Endothelial cell of umbilical vein (primary cell): ENCODE measurements at regions not wholly inside any gene's neighbourhood (a gene's known extent, or its start where the extent isn't known, plus 50 kb on each side); places are given as distances from the start of the nearest gene placed in this dataset.
"Not testable (repeated sequence)": the region's sequence is repeated elsewhere in the genome, so short reads cannot be mapped to it uniquely, and the experiment has no call there.

Source experiments
- BruUV-seq: library from RNA; stranded (reverse); fragments of 400-500 nt; replicated peaks from 2 replicates; lab custom pipeline; 2021; lab: Mats Ljungman, UMichigan
- CTCF ChIA-PET: fragments of 300-600, 350-600 bp; sonication (Branson Sonifier 250); formaldehyde crosslinking; loops from one replicate; lab custom pipeline; 2021; ENCODE audit warnings: antibody characterized with exemption, inconsistent platforms; lab: Charles Lee
- POLR2A ChIA-PET: fragments of 300-600, 350-600 bp; sonication (Branson Sonifier 250); formaldehyde crosslinking; loops from one replicate; lab custom pipeline; 2021; ENCODE audit warnings: antibody characterized with exemption, inconsistent platforms; lab: Charles Lee
- DNase-seq: peaks from one replicate; pipeline ENCODE4 v3.0.0-alpha.2; 2011; ENCODE audit warnings: low read depth, low spot score
- FAIRE-seq: peaks from 2 replicates; lab custom pipeline; 2011; peaks lifted over from hg19 to GRCh38; lab: Jason Lieb, UNC
- H2AFZ ChIP-seq: 2 replicates; pipeline ENCODE4 v1.6.0; 2012; ENCODE audit warnings: low read depth, low read length, control low read depth, inconsistent platforms
- H3K27ac ChIP-seq: 2 replicates; pipeline ENCODE4 v1.5.1; 2011; ENCODE audit warnings: low read depth, mild to moderate bottlenecking, control low read depth, low read length, moderate library complexity; ENCODE audit not compliant: insufficient read depth
- H3K27me3 ChIP-seq, 2 experiments: 2 replicates each; pipeline versions ENCODE4 v1.6.0 to v1.6.1; 2011; ENCODE audit warnings: low read length in 2 of 2, mixed read lengths in 1 of 2; ENCODE audit not compliant: control insufficient read depth in 2 of 2, insufficient read depth in 2 of 2
- H3K36me3 ChIP-seq, 2 experiments: 2 replicates in 1 of 2; 3 replicates in 1 of 2; pipeline ENCODE4 v1.5.1; 2011; ENCODE audit warnings: low read length in 2 of 2, mild to moderate bottlenecking in 1 of 2, moderate library complexity in 1 of 2; ENCODE audit not compliant: control insufficient read depth in 2 of 2, insufficient read depth in 2 of 2; ENCODE audit errors: extremely low read depth in 1 of 2
- H3K4me1 ChIP-seq: 3 replicates; pipeline ENCODE4 v1.5.1; 2011; ENCODE audit warnings: mild to moderate bottlenecking, low read length; ENCODE audit not compliant: control insufficient read depth, insufficient read depth; ENCODE audit errors: extremely low read depth
- H3K4me2 ChIP-seq: 2 replicates; pipeline ENCODE4 v1.6.1; 2011; ENCODE audit warnings: low read length, control low read depth, mixed read lengths; ENCODE audit not compliant: insufficient read depth
- H3K4me3 ChIP-seq, 3 experiments: fragments of 200-600 bp in 1 of 3; sonication (generic), shearing (Covaris generic) in 1 of 3; replicated peaks in 1 of 3; 2 replicates each; pipeline ENCODE4 v1.5.1; 2011 to 2016; ENCODE audit warnings: control low read depth in 3 of 3, low read length in 3 of 3, mild to moderate bottlenecking in 2 of 3, inconsistent platforms in 1 of 3, low read depth in 1 of 3, moderate library complexity in 1 of 3; ENCODE audit not compliant: insufficient read depth in 1 of 3
- H3K79me2 ChIP-seq: 2 replicates; pipeline ENCODE4 v1.6.0; 2012; ENCODE audit warnings: low read length, inconsistent platforms; ENCODE audit not compliant: control insufficient read depth, insufficient read depth
- H3K9ac ChIP-seq: replicated peaks from 2 replicates; pipeline ENCODE3; 2011; ENCODE audit warnings: low read length, control low read depth; ENCODE audit not compliant: insufficient read depth; ENCODE audit errors: extremely low read depth
- H3K9me1 ChIP-seq: replicated peaks from 3 replicates; pipeline ENCODE4 v1.6.0; 2011; ENCODE audit warnings: mild to moderate bottlenecking, low read length; ENCODE audit not compliant: control insufficient read depth, insufficient read depth; ENCODE audit errors: extremely low read depth
- H3K9me3 ChIP-seq: replicated peaks from 2 replicates; pipeline ENCODE4 v1.5.1; 2012; ENCODE audit warnings: low read length, inconsistent platforms; ENCODE audit not compliant: control insufficient read depth, insufficient read depth
- H4K20me1 ChIP-seq: replicated peaks from 2 replicates; pipeline ENCODE3; 2011; ENCODE audit warnings: mild to moderate bottlenecking, low read length; ENCODE audit not compliant: control insufficient read depth, insufficient read depth; ENCODE audit errors: extremely low read depth
- FOS ChIP-seq: IDR thresholded peaks from 2 replicates; pipeline ENCODE4 v1.6.1; 2011; ENCODE audit warnings: mild to moderate bottlenecking, low read length, moderate library complexity, borderline replicate concordance; ENCODE audit not compliant: insufficient read depth
- dilution Hi-C: fragments of 300-500 bp; cut with MboI; formaldehyde crosslinking; loops from one replicate; pipeline ENCODE4 v1.15.0; 2019; ENCODE audit warnings: low sequenced_read_pairs; ENCODE audit not compliant: extremely low pct_ligation_motif_present
- intact Hi-C: fragments of 100-400 bp; cut with micrococcal nuclease; formaldehyde crosslinking; loops from one replicate; pipeline ENCODE4 v1.10.0; 2022
- TF ChIP-seq, protein P1 (sequence below): IDR thresholded peaks from 2 replicates; pipeline ENCODE4 v1.6.1; 2011; ENCODE audit not compliant: insufficient read depth, insufficient read length

GRCh38 chr6:144365271-144365670 lies 80.1 kb downstream of the UTRN start:
- TF ChIP-seq, protein P1, sequence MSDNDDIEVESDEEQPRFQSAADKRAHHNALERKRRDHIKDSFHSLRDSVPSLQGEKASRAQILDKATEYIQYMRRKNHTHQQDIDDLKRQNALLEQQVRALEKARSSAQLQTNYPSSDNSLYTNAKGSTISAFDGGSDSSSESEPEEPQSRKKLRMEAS, result no peak
- TF ChIP-seq FOS, result peak; percentile 60
- ChIA-PET CTCF (interaction anchor here (0.7 to 1.3 kb wide), 6 partner anchors 10 to 146 kb away, joined by 3 to 5 read pairs (median 3); no protein-coding TSS in a partner anchor), POLR2A (no interaction called here)
- FAIRE-seq (peak; percentile 43), DNase-seq (peak; percentile 69)
- Histone ChIP-seq H3K9me1 (no peaks in the 10 kb centered on the region), H3K4me1 (peaks cover 17% of the 10 kb centered on the region), H3K4me3 (no peak overlapping the region), H3K4me2 (peak overlapping the region; percentile 9), H3K27ac (no peak overlapping the region), H3K79me2 (peaks cover 81% of the 10 kb centered on the region), H3K27me3 (no peaks in the 10 kb centered on the region), H3K9me3 (no peaks in the 10 kb centered on the region), H2AFZ (no peak overlapping the region), H4K20me1 (no peaks in the 10 kb centered on the region), H3K9ac (no peak overlapping the region), H3K36me3 (no peaks in the 10 kb centered on the region)
- dilution Hi-C loops, result no loop called here
- BruUV-seq, result no TSS peak
- intact Hi-C loops, result no loop called here

GRCh38 chr6:144369696-144370095 lies 84.6 kb downstream of the UTRN start:
- intact Hi-C loops, H3K9ac ChIP-seq, H3K9me3 ChIP-seq, H3K4me2 ChIP-seq, H3K4me3 ChIP-seq, POLR2A ChIA-PET, DNase-seq, BruUV-seq, CTCF ChIA-PET, FAIRE-seq, H3K4me1 ChIP-seq, dilution Hi-C loops, H3K27ac ChIP-seq, H4K20me1 ChIP-seq, H3K9me1 ChIP-seq, H2AFZ ChIP-seq, H3K36me3 ChIP-seq, H3K27me3 ChIP-seq: not testable (repeated sequence)
- H3K79me2 ChIP-seq, result peaks cover 72% of the 10 kb centered on the region
